Activated CD8-positive, alpha-beta memory T cell treated with anti-CD3 and anti-CD28 coated beads, Interleukin-2, amount 50 U/mL, for 48 hours (primary cell): ENCODE measurements at regions not wholly inside any gene's neighbourhood (a gene's known extent, or its start where the extent isn't known, plus 50 kb on each side); places are given as distances from the start of the nearest gene placed in this dataset.
"Not testable (repeated sequence)": the region's sequence is repeated elsewhere in the genome, so short reads cannot be mapped to it uniquely, and the experiment has no call there.

ENCODE experiments used
- DNase-seq: peaks from one replicate; pipeline ENCODE4 v3.0.0-alpha.2; 2020

DNA sequence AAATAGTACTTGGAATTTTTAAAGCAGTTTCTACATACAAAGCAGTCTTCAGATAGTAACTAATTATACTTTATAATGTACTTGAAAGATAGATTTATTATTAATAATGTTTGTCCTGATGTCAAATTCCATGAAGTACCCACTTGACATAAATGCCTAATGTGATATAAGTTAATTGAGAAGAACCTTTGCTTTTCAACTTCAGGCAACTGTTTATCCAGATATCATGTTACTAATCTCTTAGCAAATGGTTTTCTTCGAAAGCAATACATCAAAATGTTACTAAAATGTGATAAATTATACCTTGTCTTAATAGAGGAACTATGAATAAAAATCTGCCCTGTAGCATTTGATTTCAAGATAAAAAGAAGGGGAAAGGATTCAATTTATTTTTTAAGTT, 146.8 kb upstream of the FBXL17 start:
- no peak for DNase-seq

- no peak for DNase-seq
Measured at GRCh38 chr5:108524564-108524963, 142.7 kb upstream of the FBXL17 start.

GRCh38 chr5:108523360-108523759, 141.5 kb upstream of the FBXL17 start:
- no peak for DNase-seq

GRCh38 chr5:108521841-108522506, 140.1 kb upstream of the FBXL17 start:
- no peak for DNase-seq

- no peak for DNase-seq
Measured at GRCh38 chr5:108521011-108521700, 139.3 kb upstream of the FBXL17 start.

GRCh38 chr5:108516785-108517184, 134.9 kb upstream of the FBXL17 start:
- no peak for DNase-seq

DNA sequence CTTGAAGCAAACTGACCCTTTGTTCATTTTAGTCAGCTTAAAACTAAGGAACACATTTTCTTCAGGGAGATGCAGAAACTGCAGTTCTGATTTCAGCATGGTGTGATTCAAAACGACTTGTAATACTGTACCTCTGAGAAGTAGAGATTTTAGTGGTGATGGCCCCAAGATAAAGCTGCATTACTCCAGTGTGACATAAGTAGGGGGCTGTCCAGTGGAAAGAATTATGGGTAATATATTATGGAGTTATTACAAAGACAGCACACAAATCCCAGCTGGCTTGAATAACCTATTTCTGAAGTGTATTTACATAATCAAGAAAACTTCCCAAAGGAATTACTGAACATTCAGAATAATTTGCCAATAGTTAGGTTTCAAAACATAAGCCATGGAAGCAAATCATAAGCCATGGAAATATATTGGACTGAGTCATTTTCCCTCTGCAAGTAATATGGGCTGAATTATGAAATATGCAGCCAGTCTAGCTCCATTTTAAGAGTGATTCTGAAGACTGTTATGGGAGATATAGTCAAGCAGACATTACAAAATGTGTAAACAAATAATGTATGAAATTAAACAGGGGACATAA, 133.7 kb upstream of the FBXL17 start:
- DNase-seq: no peak

DNA sequence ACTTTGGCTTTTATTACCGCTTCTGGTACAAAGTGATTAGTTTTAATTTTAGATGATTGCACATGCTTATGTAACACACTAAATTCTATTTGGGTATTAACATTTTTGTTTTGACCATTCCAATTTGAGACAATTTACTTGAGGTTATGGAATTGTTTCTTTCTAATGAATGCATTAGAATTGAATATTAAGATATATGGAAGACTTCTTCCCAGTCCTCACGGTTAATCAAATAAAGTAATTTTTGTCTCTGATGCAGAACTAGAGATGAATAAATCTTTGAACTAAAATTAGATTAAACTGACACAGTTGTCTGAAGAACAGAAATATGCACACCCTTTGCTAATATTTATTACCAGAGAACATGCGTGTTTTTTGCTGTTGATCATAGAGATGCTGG, 127.1 kb upstream of the FBXL17 start:
- no peak for DNase-seq

GRCh38 chr5:108507631-108508030, 125.7 kb upstream of the FBXL17 start:
- DNase-seq: no peak

GRCh38 chr5:108505608-108506007, 123.7 kb upstream of the FBXL17 start:
- DNase-seq: no peak

DNA sequence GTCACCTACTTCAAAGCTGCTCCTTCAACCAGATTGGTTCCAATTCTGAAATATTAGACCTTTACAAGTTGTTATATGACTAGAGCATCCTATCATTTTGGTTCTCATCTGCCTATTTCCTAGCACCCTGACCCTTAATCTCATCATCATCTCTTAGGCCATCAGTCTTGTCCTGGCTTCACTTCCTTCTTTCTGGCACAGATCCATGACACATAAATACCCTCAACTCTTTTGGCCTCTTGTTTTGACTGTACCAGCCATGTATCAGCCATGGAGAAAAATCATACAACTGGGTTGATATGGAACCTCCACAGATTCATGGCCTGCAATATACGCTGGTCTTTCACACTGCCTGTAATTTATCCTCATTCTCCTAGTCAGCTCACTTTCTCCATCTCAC, 123.1 kb upstream of the FBXL17 start:
- no peak for DNase-seq

GRCh38 chr5:108503986-108504385, 122.1 kb upstream of the FBXL17 start:
- DNase-seq: no peak

DNA sequence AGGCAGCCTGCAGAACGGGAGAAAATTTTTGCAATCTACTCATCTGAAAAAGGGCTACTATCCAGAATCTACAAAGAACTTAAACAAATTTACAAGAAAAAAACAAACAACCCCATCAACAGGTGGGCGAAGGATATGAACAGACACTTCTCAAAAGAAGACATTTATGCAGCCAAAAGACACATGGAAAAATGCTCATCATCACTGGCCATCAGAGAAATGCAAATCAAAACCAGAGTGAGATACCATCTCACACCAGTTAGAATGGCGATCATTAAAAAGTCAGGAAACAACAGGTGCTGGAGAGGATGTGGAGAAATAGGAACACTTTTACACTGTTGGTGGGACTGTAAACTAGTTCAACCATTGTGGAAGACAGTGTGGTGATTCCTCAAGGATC, 113.7 kb upstream of the FBXL17 start:
- not testable (repeated sequence) for DNase-seq

GRCh38 chr5:108487951-108488350, 106.1 kb upstream of the FBXL17 start:
- DNase-seq: no peak

GRCh38 chr5:108484035-108484434, 102.1 kb upstream of the FBXL17 start:
- DNase-seq: no peak

GRCh38 chr5:108481355-108481931, 99.5 kb upstream of the FBXL17 start:
- DNase-seq: no peak

GRCh38 chr5:108472237-108472636, 90.3 kb upstream of the FBXL17 start:
- DNase-seq: no peak

- DNase-seq: no peak
Measured at GRCh38 chr5:108467563-108467962, 85.7 kb upstream of the FBXL17 start.

DNA sequence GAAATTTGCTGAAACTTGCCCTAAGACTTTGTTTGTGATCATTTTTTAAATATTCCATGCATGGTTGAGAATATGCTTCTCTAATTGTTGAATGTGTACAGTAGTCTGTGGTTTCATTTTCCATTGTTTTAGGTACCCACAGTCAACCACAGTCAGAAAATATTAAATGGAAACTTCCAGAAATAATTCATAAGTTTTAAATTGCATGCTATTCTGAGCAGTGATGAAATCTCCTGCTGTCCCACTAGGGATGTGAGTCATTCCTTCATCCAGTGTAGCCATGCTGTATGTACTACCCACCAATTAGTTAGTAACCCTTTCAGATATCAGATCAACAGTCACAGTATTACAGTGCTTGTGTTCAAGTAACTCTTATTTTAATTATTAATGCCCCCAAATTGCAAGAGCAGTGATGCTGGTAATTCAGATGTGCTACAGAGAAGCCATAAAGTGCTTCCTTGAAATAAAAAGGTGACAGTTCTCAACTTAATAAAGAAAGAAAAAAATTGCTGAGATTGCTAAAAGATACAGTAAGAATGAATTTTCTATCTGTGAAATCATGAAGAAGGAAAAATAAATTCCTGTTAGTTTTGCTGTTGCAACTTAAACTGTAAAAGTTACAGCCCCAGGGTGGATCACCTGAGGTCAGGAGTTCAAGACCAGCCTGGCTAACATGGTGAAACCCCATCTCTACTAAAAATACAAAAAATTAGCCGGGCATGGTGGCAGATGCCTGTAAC, 79.9 kb upstream of the FBXL17 start:
- DNase-seq: no peak

DNA sequence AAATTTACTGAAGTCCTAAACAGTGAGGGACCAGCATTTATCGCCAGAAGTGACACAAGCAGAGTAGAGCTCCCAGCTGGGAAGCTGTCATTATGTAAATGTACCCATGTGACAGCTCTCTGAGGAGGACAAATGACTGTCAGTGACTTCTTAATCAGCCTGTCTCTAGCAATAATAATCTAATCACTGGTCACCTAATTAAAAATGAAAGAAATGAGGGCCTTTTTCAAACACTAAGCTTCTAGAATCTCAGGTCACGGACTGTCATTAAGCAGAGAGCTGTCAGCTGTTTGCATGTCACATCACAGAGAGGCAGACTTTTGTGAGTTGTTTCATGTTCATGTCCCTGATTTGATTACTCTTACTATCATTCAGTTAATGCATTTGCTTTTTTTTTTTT, 77.9 kb upstream of the FBXL17 start:
- DNase-seq: no peak

- DNase-seq: no peak
Measured at GRCh38 chr5:108451269-108451668, 69.4 kb upstream of the FBXL17 start.

DNA sequence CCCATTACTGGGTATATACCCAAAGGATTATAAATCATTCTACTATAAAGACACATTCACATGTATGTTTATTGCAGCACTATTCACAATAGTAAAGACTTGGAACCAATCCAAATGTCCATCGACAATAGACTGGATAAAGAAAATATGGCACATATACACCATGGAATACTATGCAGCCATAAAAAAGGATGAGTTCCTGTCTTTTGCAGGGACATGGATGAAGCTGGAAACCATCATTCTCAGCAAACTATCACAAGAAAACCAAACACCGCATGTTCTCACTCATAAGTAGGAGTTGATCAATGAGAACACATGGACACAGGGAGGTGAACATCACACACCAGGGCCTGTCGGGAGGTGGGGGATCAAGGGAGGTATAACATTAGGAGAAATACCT, 62.2 kb upstream of the FBXL17 start:
- not testable (repeated sequence) for DNase-seq

GRCh38 chr5:108442063-108442651, 60.3 kb upstream of the FBXL17 start:
- not testable (repeated sequence) for DNase-seq
